ENCODE measurements at regions not wholly inside any gene's neighbourhood (a gene's known extent, or its start where the extent isn't known, plus 50 kb on each side); places are given as distances from the start of the nearest gene placed in this dataset.

- Histone ChIP-seq H3K36me3 (no peaks in the 10 kb centered on the region), H3K27me3 (no peaks in the 10 kb centered on the region), H3K4me3 (no peak overlapping the region), H3K27ac (no peak overlapping the region), H3K4me1 (no peaks in the 10 kb centered on the region), H3K9me3 (no peaks in the 10 kb centered on the region)
- TF ChIP-seq CTCF (IDR thresholded peaks at IDR 0.05), result no peak
- no peak for DNase-seq (ENCODE audit: low spot score)
Measured at GRCh38 chr2:6498841-6499240, 366.9 kb downstream of the CMPK2 start.

- no peaks in the 10 kb centered on the region for H3K36me3 ChIP-seq
- no peaks in the 10 kb centered on the region for H3K9me3 ChIP-seq
- H3K4me3 ChIP-seq, result no peak overlapping the region
- H3K27me3 ChIP-seq, result no peaks in the 10 kb centered on the region
- H3K27ac ChIP-seq, result no peak overlapping the region
- H3K4me1 ChIP-seq, result no peaks in the 10 kb centered on the region
- no peak for TF ChIP-seq CTCF (IDR thresholded peaks at IDR 0.05)
- no peak for DNase-seq (ENCODE audit: low spot score)
Measured at GRCh38 chr2:6499691-6500090, 366.0 kb downstream of the CMPK2 start.

GRCh38 chr2:6506361-6506794, 359.3 kb downstream of the CMPK2 start:
- Histone ChIP-seq H3K9me3 (no peaks in the 10 kb centered on the region), H3K4me3 (no peak overlapping the region), H3K27me3 (no peaks in the 10 kb centered on the region), H3K36me3 (no peaks in the 10 kb centered on the region), H3K27ac (no peak overlapping the region), H3K4me1 (no peaks in the 10 kb centered on the region)
- DNase-seq (ENCODE audit: low spot score), result no peak
- no peak for TF ChIP-seq CTCF (IDR thresholded peaks at IDR 0.05)

GRCh38 chr2:6506859-6507258, 358.8 kb downstream of the CMPK2 start:
- DNase-seq (ENCODE audit: low spot score), result no peak

GRCh38 chr2:6510532-6510931, 355.2 kb downstream of the CMPK2 start:
- no peak overlapping the region for H3K4me3 ChIP-seq
- DNase-seq (ENCODE audit: low spot score), result no peak
- no peaks in the 10 kb centered on the region for H3K9me3 ChIP-seq
- no peak for TF ChIP-seq CTCF (IDR thresholded peaks at IDR 0.05)
- no peak overlapping the region for H3K27ac ChIP-seq
- H3K27me3 ChIP-seq, result no peaks in the 10 kb centered on the region
- H3K4me1 ChIP-seq, result no peaks in the 10 kb centered on the region
- no peaks in the 10 kb centered on the region for H3K36me3 ChIP-seq

More at GRCh38 chr2:6506859-6507258, 358.8 kb downstream of the CMPK2 start:
- no peaks in the 10 kb centered on the region for H3K36me3 ChIP-seq
- no peaks in the 10 kb centered on the region for H3K9me3 ChIP-seq
- H3K27me3 ChIP-seq, result no peaks in the 10 kb centered on the region
- no peaks in the 10 kb centered on the region for H3K4me1 ChIP-seq
- TF ChIP-seq CTCF (IDR thresholded peaks at IDR 0.05), result no peak
- no peak overlapping the region for H3K4me3 ChIP-seq
- H3K27ac ChIP-seq, result no peak overlapping the region

GRCh38 chr2:6512589-6512988, 353.1 kb downstream of the CMPK2 start:
- Histone ChIP-seq H3K27ac (no peak overlapping the region), H3K27me3 (no peaks in the 10 kb centered on the region), H3K4me1 (no peaks in the 10 kb centered on the region), H3K9me3 (no peaks in the 10 kb centered on the region), H3K36me3 (no peaks in the 10 kb centered on the region), H3K4me3 (no peak overlapping the region)
- TF ChIP-seq CTCF (IDR thresholded peaks at IDR 0.05), result no peak
- no peak for DNase-seq (ENCODE audit: low spot score)

All from right atrium auricular region (tissue), 2 donors.